ENCODE measurements at regions not wholly inside any gene's neighbourhood (a gene's known extent, or its start where the extent isn't known, plus 50 kb on each side); places are given as distances from the start of the nearest gene placed in this dataset.

GRCh38 chr9:118957585-118957984, 411.6 kb downstream of the BRINP1 start:
- no peak for ATAC-seq
- POLR2A ChIA-PET = no interaction called here
- Histone ChIP-seq H3K27me3 (ENCODE audit: control insufficient read depth in 2 of 2, insufficient read depth in 2 of 2, low read length in 2 of 2) (no peaks in the 10 kb centered on the region), H3K9me3 (ENCODE audit: control insufficient read depth in 2 of 3, low read length in 3 of 3) (no peaks in the 10 kb centered on the region), H3K36me3 (ENCODE audit: control insufficient read depth in 2 of 3, insufficient read depth in 3 of 3, low read length in 3 of 3) (no peaks in the 10 kb centered on the region), H3K4me1 (ENCODE audit: control insufficient read depth in 2 of 2, insufficient read depth in 2 of 2, low read length in 2 of 2) (no peaks in the 10 kb centered on the region), H3K27ac (ENCODE audit: low read depth, low read length) (no peak overlapping the region), H3K4me3 (ENCODE audit: low read length) (no peak overlapping the region)
- CTCF ChIA-PET = no interaction called here
- intact Hi-C loops (cut with micrococcal nuclease) = no loop called here
- Mint-ChIP-seq H3K36me3 (no peaks in the 10 kb centered on the region), H3K9me3 (peaks cover 0 to 13% (median 3%) of the 10 kb centered on the region in 11 donors), H3K4me1 (no peaks in the 10 kb centered on the region), H3K4me3 (no peak overlapping the region), H3K27ac (no peak overlapping the region), H3K27me3 (peaks cover 0 to 3% (median 0%) of the 10 kb centered on the region in 5 donors)
- DNase-seq = no peak

- no peak overlapping the region for H3K4me3 ChIP-seq (ENCODE audit: low read length)
- H3K27me3 ChIP-seq (ENCODE audit: control insufficient read depth in 2 of 2, insufficient read depth in 2 of 2, low read length in 2 of 2) = no peaks in the 10 kb centered on the region
- H3K9me3 Mint-ChIP-seq = peaks cover 0 to 15% (median 5%) of the 10 kb centered on the region in 11 donors
- no peaks in the 10 kb centered on the region for H3K36me3 ChIP-seq (ENCODE audit: control insufficient read depth in 2 of 3, insufficient read depth in 3 of 3, low read length in 3 of 3)
- ChIA-PET CTCF (no interaction called here), POLR2A (no interaction called here)
- H3K27me3 Mint-ChIP-seq = peaks cover 0 to 4% (median 0%) of the 10 kb centered on the region in 5 donors
- no peak overlapping the region for H3K27ac ChIP-seq (ENCODE audit: low read depth, low read length)
- H3K27ac Mint-ChIP-seq = no peak overlapping the region
- H3K4me1 ChIP-seq (ENCODE audit: control insufficient read depth in 2 of 2, insufficient read depth in 2 of 2, low read length in 2 of 2) = no peaks in the 10 kb centered on the region
- intact Hi-C loops (cut with micrococcal nuclease) = no loop called here
- H3K4me3 Mint-ChIP-seq = no peak overlapping the region
- no peaks in the 10 kb centered on the region for H3K36me3 Mint-ChIP-seq
- H3K4me1 Mint-ChIP-seq = no peaks in the 10 kb centered on the region
- DNase-seq = no peak
- ATAC-seq = no peak
- H3K9me3 ChIP-seq (ENCODE audit: control insufficient read depth in 2 of 3, low read length in 3 of 3) = no peaks in the 10 kb centered on the region
Observed at GRCh38 chr9:118959366-118959765, 409.9 kb downstream of the BRINP1 start.

- H3K9me3 ChIP-seq (ENCODE audit: control insufficient read depth in 2 of 3, low read length in 3 of 3) = no peaks in the 10 kb centered on the region
- ATAC-seq (no peak), DNase-seq (no peak)
- no peaks in the 10 kb centered on the region for H3K27me3 ChIP-seq (ENCODE audit: control insufficient read depth in 2 of 2, insufficient read depth in 2 of 2, low read length in 2 of 2)
- intact Hi-C loops (cut with micrococcal nuclease) = no loop called here
- H3K27ac ChIP-seq (ENCODE audit: low read depth, low read length) = no peak overlapping the region
- Mint-ChIP-seq H3K36me3 (no peaks in the 10 kb centered on the region), H3K4me1 (no peaks in the 10 kb centered on the region), H3K27ac (no peak overlapping the region), H3K4me3 (no peak overlapping the region), H3K9me3 (peaks cover 0 to 22% (median 4%) of the 10 kb centered on the region in 11 donors), H3K27me3 (peaks cover 0 to 4% (median 0%) of the 10 kb centered on the region in 5 donors)
- H3K36me3 ChIP-seq (ENCODE audit: control insufficient read depth in 2 of 3, insufficient read depth in 3 of 3, low read length in 3 of 3) = no peaks in the 10 kb centered on the region
- H3K4me1 ChIP-seq (ENCODE audit: control insufficient read depth in 2 of 2, insufficient read depth in 2 of 2, low read length in 2 of 2) = no peaks in the 10 kb centered on the region
- no peak overlapping the region for H3K4me3 ChIP-seq (ENCODE audit: low read length)
- ChIA-PET CTCF (no interaction called here), POLR2A (no interaction called here)
Observed at GRCh38 chr9:118961857-118962256, 407.4 kb downstream of the BRINP1 start.

GRCh38 chr9:118962426-118962825, 406.8 kb downstream of the BRINP1 start:
- ATAC-seq = no peak

GRCh38 chr9:118963674-118964073, 405.6 kb downstream of the BRINP1 start:
- CTCF ChIA-PET = no interaction called here
- Mint-ChIP-seq H3K27me3 (peaks cover 0 to 4% (median 0%) of the 10 kb centered on the region in 5 donors), H3K4me1 (no peaks in the 10 kb centered on the region), H3K36me3 (no peaks in the 10 kb centered on the region), H3K4me3 (no peak overlapping the region), H3K27ac (no peak overlapping the region), H3K9me3 (peaks cover 0 to 24% (median 5%) of the 10 kb centered on the region in 11 donors)
- no peak for ATAC-seq
- H3K27ac ChIP-seq (ENCODE audit: low read depth, low read length) = no peak overlapping the region
- H3K36me3 ChIP-seq (ENCODE audit: control insufficient read depth in 2 of 3, insufficient read depth in 3 of 3, low read length in 3 of 3) = no peaks in the 10 kb centered on the region
- intact Hi-C loops (cut with micrococcal nuclease) = no loop called here
- no peak overlapping the region for H3K4me3 ChIP-seq (ENCODE audit: low read length)
- no peaks in the 10 kb centered on the region for H3K9me3 ChIP-seq (ENCODE audit: control insufficient read depth in 2 of 3, low read length in 3 of 3)
- no peak for DNase-seq
- H3K27me3 ChIP-seq (ENCODE audit: control insufficient read depth in 2 of 2, insufficient read depth in 2 of 2, low read length in 2 of 2) = no peaks in the 10 kb centered on the region
- POLR2A ChIA-PET = no interaction called here
- H3K4me1 ChIP-seq (ENCODE audit: control insufficient read depth in 2 of 2, insufficient read depth in 2 of 2, low read length in 2 of 2) = no peaks in the 10 kb centered on the region

More at GRCh38 chr9:118962426-118962825, 406.8 kb downstream of the BRINP1 start:
- CTCF ChIA-PET = no interaction called here
- POLR2A ChIA-PET = no interaction called here
- H3K4me1 Mint-ChIP-seq = no peaks in the 10 kb centered on the region
- no peaks in the 10 kb centered on the region for H3K36me3 Mint-ChIP-seq
- no peaks in the 10 kb centered on the region for H3K9me3 ChIP-seq (ENCODE audit: control insufficient read depth in 2 of 3, low read length in 3 of 3)
- peaks cover 0 to 19% (median 3%) of the 10 kb centered on the region in 11 donors for H3K9me3 Mint-ChIP-seq
- H3K4me3 Mint-ChIP-seq = no peak overlapping the region
- no peaks in the 10 kb centered on the region for H3K36me3 ChIP-seq (ENCODE audit: control insufficient read depth in 2 of 3, insufficient read depth in 3 of 3, low read length in 3 of 3)
- H3K27me3 ChIP-seq (ENCODE audit: control insufficient read depth in 2 of 2, insufficient read depth in 2 of 2, low read length in 2 of 2) = no peaks in the 10 kb centered on the region
- intact Hi-C loops (cut with micrococcal nuclease) = no loop called here
- no peak overlapping the region for H3K4me3 ChIP-seq (ENCODE audit: low read length)
- H3K4me1 ChIP-seq (ENCODE audit: control insufficient read depth in 2 of 2, insufficient read depth in 2 of 2, low read length in 2 of 2) = no peaks in the 10 kb centered on the region
- no peak for DNase-seq
- no peak overlapping the region for H3K27ac ChIP-seq (ENCODE audit: low read depth, low read length)
- peaks cover 0 to 4% (median 0%) of the 10 kb centered on the region in 5 donors for H3K27me3 Mint-ChIP-seq
- H3K27ac Mint-ChIP-seq = no peak overlapping the region

- intact Hi-C loops (cut with micrococcal nuclease) = no loop called here
- Mint-ChIP-seq H3K27ac (no peak overlapping the region), H3K36me3 (no peaks in the 10 kb centered on the region), H3K27me3 (no peaks in the 10 kb centered on the region), H3K9me3 (peaks cover 3 to 34% (median 8%) of the 10 kb centered on the region in 11 donors), H3K4me1 (no peaks in the 10 kb centered on the region), H3K4me3 (no peak overlapping the region)
- Histone ChIP-seq H3K4me1 (ENCODE audit: control insufficient read depth in 2 of 2, insufficient read depth in 2 of 2, low read length in 2 of 2) (no peaks in the 10 kb centered on the region), H3K9me3 (ENCODE audit: control insufficient read depth in 2 of 3, low read length in 3 of 3) (no peaks in the 10 kb centered on the region), H3K27me3 (ENCODE audit: control insufficient read depth in 2 of 2, insufficient read depth in 2 of 2, low read length in 2 of 2) (no peaks in the 10 kb centered on the region), H3K36me3 (ENCODE audit: control insufficient read depth in 2 of 3, insufficient read depth in 3 of 3, low read length in 3 of 3) (no peaks in the 10 kb centered on the region), H3K4me3 (ENCODE audit: low read length) (no peak overlapping the region), H3K27ac (ENCODE audit: low read depth, low read length) (no peak overlapping the region)
- no peak for ATAC-seq
- ChIA-PET POLR2A (no interaction called here), CTCF (interaction anchor here (0.6 kb wide), 1 partner anchor 59 kb away, joined by 4 read pairs; no protein-coding TSS in a partner anchor)
- DNase-seq = no peak
Observed at GRCh38 chr9:118967901-118968300, 401.3 kb downstream of the BRINP1 start.

GRCh38 chr9:118975736-118976135, 393.5 kb downstream of the BRINP1 start:
- Mint-ChIP-seq H3K4me1 (no peaks in the 10 kb centered on the region), H3K4me3 (no peak overlapping the region), H3K9me3 (peaks cover 0 to 12% (median 2%) of the 10 kb centered on the region in 11 donors), H3K36me3 (no peaks in the 10 kb centered on the region), H3K27ac (no peak overlapping the region), H3K27me3 (no peaks in the 10 kb centered on the region)
- Histone ChIP-seq H3K27me3 (ENCODE audit: control insufficient read depth in 2 of 2, insufficient read depth in 2 of 2, low read length in 2 of 2) (no peaks in the 10 kb centered on the region), H3K4me3 (ENCODE audit: low read length) (no peak overlapping the region), H3K27ac (ENCODE audit: low read depth, low read length) (no peak overlapping the region), H3K9me3 (ENCODE audit: control insufficient read depth in 2 of 3, low read length in 3 of 3) (no peaks in the 10 kb centered on the region), H3K4me1 (ENCODE audit: control insufficient read depth in 2 of 2, insufficient read depth in 2 of 2, low read length in 2 of 2) (no peaks in the 10 kb centered on the region), H3K36me3 (ENCODE audit: control insufficient read depth in 2 of 3, insufficient read depth in 3 of 3, low read length in 3 of 3) (no peaks in the 10 kb centered on the region)
- POLR2A ChIA-PET = no interaction called here
- intact Hi-C loops (cut with micrococcal nuclease) = no loop called here
- DNase-seq (no peak), ATAC-seq (no peak)
- CTCF ChIA-PET = no interaction called here

All from naive thymus-derived CD4-positive, alpha-beta T cell (primary cell).